GM19239 (cell line): ENCODE measurements at regions not wholly inside any gene's neighbourhood (a gene's known extent, or its start where the extent isn't known, plus 50 kb on each side); places are given as distances from the start of the nearest gene placed in this dataset.
"Not testable (repeated sequence)": the region's sequence is repeated elsewhere in the genome, so short reads cannot be mapped to it uniquely, and the experiment has no call there.

ENCODE experiments used
- DNase-seq: peaks from one replicate; pipeline ENCODE4 v3.0.0; 2011; ENCODE audit warnings: low spot score; ENCODE audit not compliant: insufficient read length
- FAIRE-seq: peaks from 2 replicates; lab custom pipeline; 2011; peaks lifted over from hg19 to GRCh38; lab: Jason Lieb, UNC

DNA sequence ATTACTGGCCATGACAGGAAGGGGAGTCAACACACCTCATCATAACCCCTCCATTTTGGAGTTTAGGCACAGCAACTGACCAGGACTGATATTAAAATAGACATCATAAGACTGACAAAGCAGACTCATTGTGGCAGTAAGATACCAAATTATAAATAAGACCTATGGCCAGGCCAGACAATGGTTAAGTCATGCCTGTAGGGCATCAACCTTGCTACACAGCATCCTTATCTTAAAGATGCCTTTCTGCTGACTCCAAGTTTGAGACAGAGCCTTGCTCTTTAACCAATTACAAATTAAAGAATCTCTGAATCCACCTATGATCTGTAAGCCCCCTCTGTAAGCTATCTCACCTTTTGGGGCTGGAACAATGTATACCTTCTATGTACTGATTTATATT lies 65.5 kb downstream of the VCX2 start:
- no peak for DNase-seq
- no peak for FAIRE-seq

DNA sequence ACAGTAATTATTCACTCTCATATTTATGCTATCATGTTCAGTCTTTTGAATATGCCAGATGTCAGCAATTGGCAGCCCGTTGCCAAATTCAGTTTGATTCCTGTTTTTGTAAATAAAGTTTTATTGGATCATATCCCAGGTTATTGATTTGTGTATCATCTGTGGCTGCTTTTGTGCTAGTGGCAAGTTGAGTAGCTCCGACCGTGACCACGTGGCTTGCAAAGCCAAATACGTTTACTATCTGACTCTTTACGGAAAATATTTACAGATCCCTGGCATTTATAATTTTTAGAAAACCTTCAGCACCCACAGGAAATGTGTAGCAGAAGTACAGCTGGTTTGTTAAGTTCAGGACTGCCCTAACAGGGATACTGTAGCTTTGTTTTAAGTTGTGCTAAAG lies 67.4 kb downstream of the VCX2 start:
- FAIRE-seq (no peak), DNase-seq (no peak)

GRCh38 chrX:8091510-8091909 lies 79.6 kb downstream of the VCX2 start:
- no peak for FAIRE-seq

GRCh38 chrX:8090906-8091305 lies 80.2 kb downstream of the VCX2 start:
- DNase-seq: no peak
- no peak for FAIRE-seq

More at GRCh38 chrX:8091510-8091909, 79.6 kb downstream of the VCX2 start:
- no peak for DNase-seq

DNA sequence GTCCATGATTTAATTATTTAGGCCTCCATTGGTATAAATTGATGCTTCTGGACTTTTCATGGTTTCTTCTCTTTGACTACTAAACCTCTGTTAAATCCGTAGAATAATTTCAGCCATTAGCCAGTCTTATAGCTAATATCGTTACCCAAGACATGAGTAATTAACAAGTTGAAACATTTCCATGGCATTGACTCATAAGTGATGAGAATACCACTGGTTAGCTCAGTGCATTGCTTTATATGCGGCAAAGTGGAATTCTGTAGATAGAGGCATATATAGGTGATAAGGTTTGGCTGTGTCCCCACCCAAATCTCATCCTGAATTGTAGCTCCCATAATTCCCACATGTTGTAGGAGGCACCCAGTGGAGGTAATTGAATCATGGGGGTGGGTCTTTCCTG lies 80.6 kb downstream of the VCX2 start:
- FAIRE-seq (no peak), DNase-seq (no peak)

DNA sequence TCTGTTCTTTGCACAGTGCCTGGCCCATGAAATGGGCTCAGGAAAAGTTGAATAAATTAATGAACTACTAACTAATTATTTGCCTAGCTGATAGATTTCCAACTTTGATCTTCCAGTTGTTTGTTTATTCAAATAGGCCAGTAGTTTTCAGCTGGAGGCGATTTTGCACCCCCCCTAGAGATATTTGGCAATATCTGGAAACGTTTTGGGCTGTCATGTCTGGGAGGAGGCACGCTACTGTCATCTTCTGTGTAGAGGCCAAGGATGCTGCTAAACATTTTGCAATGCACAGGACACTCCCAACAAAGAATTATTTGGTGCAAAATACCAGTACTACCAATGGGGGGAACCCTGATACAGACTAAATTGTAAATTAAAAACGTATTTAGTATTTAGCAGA lies 81.9 kb downstream of the VCX2 start:
- no peak for DNase-seq
- no peak for FAIRE-seq

DNA sequence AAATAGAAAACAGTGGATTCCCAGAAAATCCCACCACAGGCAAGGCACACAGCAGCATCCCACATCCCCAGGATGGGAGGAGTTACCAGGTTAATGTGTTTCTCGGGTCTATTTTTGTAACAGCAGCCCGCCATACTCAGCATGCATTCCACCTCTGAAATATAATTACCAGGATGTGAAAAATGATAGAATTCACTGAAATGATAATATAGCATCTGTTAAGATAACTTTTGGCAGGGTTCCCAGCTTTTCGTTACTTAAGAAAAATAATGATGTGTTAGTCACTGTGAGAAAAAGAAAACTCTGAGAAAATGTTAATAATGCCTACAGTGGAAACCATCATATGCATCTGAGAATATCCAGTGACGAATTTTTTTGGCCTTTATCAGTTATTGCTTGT lies 87.1 kb downstream of the VCX2 start:
- DNase-seq (no peak), FAIRE-seq (no peak)

GRCh38 chrX:8083286-8083685 lies 87.8 kb downstream of the VCX2 start:
- FAIRE-seq: no peak
- no peak for DNase-seq

DNA sequence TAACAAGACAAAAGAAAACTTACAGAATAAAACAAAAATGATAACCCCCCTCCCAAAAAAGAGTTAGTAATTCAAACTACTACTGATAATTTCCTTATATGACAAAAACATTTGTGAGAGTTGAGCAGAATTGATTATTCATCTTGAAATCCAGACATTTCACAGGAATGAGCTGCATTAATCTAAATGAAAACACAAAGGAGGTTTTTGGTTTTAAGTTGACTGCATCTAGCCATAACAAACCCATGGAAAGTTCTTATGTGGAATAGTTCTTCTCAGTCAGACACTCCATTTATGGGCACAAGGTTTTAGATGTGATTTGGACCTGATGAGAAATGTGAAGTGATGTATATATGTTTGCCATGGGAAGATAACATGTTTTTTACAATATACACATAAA lies 95.4 kb downstream of the VCX2 start:
- FAIRE-seq: no peak
- no peak for DNase-seq

GRCh38 chrX:8067754-8068462 lies 103.2 kb downstream of the VCX2 start:
- no peak for FAIRE-seq
- no peak for DNase-seq

GRCh38 chrX:8052909-8053308 lies 118.2 kb downstream of the VCX2 start:
- FAIRE-seq: no peak

GRCh38 chrX:8049827-8050226 lies 121.2 kb downstream of the VCX2 start:
- FAIRE-seq (no peak), DNase-seq (no peak)

More at GRCh38 chrX:8052909-8053308, 118.2 kb downstream of the VCX2 start:
- no peak for DNase-seq

GRCh38 chrX:8048466-8048865 lies 121.3 kb upstream of the PNPLA4 start:
- DNase-seq (no peak), FAIRE-seq (no peak)

DNA sequence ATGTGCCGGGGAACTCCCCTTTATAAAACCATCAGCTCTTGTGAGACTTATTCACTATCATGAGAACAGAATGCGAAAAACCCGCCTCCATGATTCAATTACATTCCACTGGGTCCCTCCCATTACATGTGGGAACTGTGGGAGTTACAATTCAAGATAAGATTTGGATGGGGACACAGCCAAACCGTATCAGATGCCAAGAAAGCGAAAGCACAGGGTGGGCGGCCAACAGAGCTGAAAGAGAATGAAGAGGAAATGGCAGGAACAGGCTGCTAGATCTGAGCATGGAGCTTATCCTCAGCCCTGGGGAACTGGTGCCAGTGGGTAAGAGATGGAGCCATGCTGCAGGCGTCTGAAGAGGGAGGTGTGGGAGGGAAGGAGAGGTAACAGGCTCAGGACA lies 117.7 kb upstream of the PNPLA4 start:
- FAIRE-seq (no peak), DNase-seq (no peak)

DNA sequence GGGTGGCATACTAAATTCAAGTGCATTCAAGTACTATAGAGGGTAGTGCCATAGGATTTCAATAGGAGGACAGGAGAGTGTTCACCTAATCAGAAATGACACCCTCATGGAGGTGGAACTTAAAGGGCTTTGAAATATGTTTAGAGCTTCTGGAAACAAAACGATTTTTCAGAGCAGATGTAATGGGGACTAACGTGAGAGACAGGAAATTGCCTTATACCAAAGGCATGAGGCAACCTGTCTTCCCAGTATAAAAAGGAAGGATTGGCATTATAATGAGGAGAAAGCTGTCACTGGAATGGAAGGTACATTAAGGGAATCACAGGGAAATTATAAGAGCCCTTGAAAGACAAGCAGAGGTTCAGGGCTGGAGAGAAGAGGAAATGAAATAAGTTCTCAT lies 116.3 kb upstream of the PNPLA4 start:
- no peak for DNase-seq
- no peak for FAIRE-seq

GRCh38 chrX:8043121-8043520 lies 115.9 kb upstream of the PNPLA4 start:
- FAIRE-seq (no peak), DNase-seq (no peak)

DNA sequence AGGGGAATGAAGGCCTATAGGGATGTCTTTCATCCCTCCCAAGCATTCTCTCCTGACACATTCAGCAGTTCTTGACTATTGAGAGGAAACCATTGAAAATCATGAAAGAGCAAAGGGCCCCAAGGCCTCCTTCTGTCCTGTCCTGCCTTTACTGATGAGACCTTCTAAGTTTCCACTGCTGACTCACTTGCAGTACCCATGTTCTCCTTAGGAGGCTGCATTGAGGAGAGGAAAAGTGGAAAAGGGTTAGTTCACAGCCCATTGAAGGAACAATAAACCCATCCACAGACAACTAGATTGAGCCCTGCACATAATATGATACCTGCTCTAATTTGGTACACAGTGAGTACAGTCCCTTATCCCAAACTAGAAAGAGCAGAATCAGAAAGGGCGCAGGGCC lies 115.1 kb upstream of the PNPLA4 start:
- no peak for FAIRE-seq
- no peak for DNase-seq

DNA sequence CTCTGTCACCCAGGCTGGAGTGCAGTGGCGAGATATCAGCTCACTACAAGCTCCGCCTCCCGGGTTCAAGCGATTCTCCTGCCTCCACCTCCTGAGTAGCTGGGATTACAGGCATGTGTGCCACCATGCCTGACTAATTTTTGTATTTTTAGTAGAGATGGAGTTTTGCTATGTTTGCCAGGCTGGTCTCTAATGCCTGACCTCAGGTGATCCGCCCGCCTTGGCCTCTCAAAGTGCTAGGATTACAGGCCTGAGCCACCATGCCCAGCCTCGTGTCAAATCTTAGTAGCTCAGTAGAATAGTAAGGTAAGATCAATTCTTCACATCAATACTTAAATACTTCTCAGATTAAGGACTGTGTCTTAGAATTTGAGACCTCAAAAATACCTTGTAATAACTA lies 112.5 kb upstream of the PNPLA4 start:
- not testable (repeated sequence) for FAIRE-seq

DNA sequence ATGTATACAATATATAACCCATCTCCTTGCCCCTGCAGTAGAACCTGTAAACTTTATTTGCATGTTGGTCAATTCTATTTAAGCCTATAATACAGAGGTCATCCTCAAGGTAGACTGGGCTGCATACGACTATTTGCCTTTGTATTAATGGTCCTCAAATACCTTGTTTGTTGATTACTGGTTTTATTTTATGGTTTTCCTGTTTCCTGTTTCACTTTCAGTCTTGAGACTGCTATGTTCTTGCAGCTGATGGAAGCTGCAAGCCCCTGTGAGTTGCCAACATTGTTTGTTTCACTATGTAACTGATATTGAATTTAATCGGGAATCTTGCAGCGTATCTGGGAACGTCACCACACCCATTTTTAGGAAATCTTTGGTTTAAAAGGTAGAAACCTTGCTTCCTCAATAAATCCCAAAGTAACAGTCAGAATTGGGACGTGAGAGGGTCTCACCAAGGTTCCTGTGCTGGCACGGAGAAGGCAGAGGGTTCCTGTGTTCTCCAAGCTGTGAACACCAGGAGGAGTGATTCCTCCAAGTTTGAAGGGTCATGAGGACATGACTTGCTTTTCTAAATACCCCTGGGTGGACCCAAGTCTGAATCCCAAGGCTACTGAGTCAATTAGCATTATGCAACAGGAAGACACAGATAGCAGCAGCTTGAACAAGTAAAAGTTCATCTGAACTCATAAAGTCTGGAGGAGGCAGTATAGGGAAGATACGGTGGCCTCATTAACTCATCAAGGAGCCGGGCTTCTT lies 110.6 kb upstream of the PNPLA4 start:
- FAIRE-seq: no peak
- DNase-seq: peak; percentile 0

More for the DNA sequence above, 112.5 kb upstream of the PNPLA4 start:
- DNase-seq: not testable (repeated sequence)

DNA sequence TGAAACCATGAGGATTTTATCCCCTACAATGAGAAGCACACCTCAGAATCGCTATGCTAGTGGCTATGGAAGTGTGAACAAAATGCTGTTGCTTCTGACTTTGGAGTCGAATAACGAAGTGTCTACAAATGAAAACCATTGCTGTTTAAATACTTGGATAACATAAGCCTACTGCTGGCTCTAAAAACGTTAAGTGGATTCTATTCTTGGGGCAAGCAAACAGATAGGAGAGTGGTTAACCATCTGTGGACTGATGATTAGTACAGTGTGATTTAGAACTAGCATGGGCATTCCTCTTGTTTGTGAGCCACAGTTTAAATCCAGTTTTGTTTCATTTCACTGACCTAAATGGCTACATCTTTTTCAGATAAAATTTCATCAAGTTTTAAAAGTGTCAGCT lies 109.7 kb upstream of the PNPLA4 start:
- DNase-seq (no peak), FAIRE-seq (peak; percentile 42)

- FAIRE-seq (no peak), DNase-seq (no peak)
These were observed 106.8 kb upstream of the PNPLA4 start for GRCh38 chrX:8034058-8034457.

DNA sequence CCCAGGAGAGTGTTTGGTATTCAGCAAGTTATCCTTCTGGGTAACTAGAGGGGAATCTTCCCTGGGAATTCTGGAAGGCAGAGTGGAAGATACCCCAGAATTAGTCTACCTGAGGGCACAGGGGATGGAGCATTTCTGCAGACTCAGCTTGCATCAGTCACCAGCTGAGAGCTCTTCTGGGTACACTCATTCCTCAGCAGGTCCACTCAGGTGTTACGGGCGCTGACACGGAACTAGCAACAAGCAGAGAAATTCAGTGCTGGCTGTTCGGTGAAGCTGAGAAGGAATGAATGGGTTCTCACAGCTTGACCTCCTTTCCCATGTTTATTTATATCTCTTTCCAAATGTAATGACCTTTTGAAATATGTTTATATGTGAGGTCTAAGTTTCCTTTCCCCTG lies 106.0 kb upstream of the PNPLA4 start:
- no peak for DNase-seq
- FAIRE-seq: no peak
